Epithelial cell of proximal tubule (primary cell): ENCODE measurements at regions not wholly inside any gene's neighbourhood (a gene's known extent, or its start where the extent isn't known, plus 50 kb on each side); places are given as distances from the start of the nearest gene placed in this dataset.

Experiments
- DNase-seq: peaks from one replicate; pipeline ENCODE4 v3.0.0-alpha.2; 2011; ENCODE audit warnings: low read depth
- H3K4me3 ChIP-seq: 2 replicates; pipeline ENCODE4 v1.5.1; 2011; ENCODE audit warnings: low read depth, mild to moderate bottlenecking, low read length
- TF ChIP-seq, protein P1 (sequence below): conservative IDR thresholded peaks from 2 replicates; pipeline ENCODE4 v1.5.1; 2012; ENCODE audit warnings: low read depth, mild to moderate bottlenecking, low read length

DNA sequence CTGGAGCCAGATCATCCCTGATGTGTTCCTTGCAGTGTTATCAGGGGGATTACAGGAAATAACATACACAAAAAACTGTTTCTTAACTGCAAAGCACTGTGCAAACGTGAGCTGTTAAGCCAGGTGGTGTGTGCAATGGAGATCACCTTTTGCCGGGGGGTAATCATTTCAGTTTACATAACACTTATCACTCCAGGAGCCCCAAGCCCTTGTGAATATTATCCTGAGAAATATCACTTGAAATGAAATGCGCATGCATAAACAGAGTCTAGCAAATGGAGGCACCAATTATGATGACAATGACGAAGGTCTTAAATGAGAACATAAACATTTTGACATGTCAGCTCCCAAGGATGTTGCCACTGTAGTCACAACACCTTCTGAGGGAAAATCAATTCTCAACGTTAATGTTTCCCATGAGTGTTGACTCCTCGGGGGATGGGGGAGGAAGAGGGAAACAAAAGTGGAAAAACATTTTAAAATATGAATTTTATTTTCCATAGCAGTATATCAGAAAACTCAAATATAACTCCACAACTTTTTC lies 54.5 kb upstream of the RAD23B start:
- DNase-seq: no peak
- TF ChIP-seq, protein P1, sequence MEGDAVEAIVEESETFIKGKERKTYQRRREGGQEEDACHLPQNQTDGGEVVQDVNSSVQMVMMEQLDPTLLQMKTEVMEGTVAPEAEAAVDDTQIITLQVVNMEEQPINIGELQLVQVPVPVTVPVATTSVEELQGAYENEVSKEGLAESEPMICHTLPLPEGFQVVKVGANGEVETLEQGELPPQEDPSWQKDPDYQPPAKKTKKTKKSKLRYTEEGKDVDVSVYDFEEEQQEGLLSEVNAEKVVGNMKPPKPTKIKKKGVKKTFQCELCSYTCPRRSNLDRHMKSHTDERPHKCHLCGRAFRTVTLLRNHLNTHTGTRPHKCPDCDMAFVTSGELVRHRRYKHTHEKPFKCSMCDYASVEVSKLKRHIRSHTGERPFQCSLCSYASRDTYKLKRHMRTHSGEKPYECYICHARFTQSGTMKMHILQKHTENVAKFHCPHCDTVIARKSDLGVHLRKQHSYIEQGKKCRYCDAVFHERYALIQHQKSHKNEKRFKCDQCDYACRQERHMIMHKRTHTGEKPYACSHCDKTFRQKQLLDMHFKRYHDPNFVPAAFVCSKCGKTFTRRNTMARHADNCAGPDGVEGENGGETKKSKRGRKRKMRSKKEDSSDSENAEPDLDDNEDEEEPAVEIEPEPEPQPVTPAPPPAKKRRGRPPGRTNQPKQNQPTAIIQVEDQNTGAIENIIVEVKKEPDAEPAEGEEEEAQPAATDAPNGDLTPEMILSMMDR: no peak
- no peak overlapping the region for H3K4me3 ChIP-seq

DNA sequence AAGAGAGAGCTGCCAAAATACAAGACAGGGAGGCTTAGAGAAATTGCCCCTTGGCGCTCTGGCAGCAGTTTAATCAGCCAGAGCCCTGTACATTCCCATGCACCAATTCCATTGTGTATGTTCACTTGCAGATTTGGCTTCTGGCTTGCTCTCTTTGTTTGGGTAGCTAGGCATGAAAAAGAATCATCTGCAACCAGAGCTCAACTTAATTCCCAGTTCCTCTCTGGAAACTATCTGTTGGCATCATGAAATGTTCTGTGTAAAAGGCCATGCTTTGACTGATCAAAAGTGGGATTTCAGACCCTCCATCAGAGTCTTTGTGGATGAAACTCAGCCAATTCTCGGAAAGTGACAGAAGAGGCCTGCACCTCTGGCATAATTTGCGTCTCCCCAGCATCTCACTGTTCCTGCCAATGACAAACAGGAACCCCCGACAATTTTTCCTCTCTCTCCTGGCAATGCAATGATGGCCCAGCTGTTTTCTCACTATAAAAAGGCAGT lies 53.8 kb upstream of the RAD23B start:
- TF ChIP-seq, protein P1: no peak
- no peak overlapping the region for H3K4me3 ChIP-seq
- no peak for DNase-seq
